ENCODE measurements at regions not wholly inside any gene's neighbourhood (a gene's known extent, or its start where the extent isn't known, plus 50 kb on each side); places are given as distances from the start of the nearest gene placed in this dataset.
"Not testable (repeated sequence)": the region's sequence is repeated elsewhere in the genome, so short reads cannot be mapped to it uniquely, and the experiment has no call there.

DNA sequence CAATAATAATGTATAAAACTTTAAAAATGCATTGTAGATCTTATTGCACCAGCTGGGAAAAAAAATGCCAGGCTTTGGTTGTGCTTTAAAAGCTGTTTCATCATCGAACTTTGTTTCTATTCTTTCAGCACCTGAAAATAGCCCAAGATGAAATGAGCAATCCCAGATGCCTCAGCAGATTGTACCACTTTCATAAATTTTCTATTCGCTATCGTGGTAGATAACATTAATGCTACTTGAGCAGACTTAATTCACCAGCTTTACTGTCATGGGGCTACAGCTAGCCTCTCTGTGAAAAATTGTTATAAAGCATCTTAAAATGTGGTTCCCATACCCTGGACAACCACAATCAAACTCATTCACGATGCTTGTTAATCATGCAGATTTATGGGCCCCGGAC, 599.6 kb upstream of the HS3ST1 start:
- no peak for DNase-seq

- DNase-seq = no peak
These were observed 593.7 kb upstream of the HS3ST1 start for GRCh38 chr4:12022409-12022808.

- DNase-seq = no peak
These were observed 588.0 kb upstream of the HS3ST1 start for GRCh38 chr4:12016729-12017128.

DNA sequence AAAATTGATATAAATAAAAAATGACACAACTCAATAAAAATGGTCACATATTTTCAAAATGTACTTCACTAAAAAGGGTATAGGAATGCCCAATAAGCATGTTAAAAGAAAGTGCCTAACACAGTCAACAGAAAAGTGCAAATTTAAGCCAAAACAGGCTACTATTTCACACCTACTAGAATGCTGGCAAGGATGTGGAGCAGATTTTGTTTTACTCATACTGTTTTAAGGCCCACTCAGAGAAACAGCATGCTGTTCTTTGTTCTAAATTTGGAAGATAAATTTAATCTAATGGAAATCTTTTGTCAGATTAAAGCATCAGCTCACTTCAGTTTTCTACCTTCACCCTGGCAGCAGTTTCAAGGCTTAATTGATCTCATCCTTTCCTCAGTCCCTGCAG, 576.8 kb upstream of the HS3ST1 start:
- DNase-seq = no peak

DNA sequence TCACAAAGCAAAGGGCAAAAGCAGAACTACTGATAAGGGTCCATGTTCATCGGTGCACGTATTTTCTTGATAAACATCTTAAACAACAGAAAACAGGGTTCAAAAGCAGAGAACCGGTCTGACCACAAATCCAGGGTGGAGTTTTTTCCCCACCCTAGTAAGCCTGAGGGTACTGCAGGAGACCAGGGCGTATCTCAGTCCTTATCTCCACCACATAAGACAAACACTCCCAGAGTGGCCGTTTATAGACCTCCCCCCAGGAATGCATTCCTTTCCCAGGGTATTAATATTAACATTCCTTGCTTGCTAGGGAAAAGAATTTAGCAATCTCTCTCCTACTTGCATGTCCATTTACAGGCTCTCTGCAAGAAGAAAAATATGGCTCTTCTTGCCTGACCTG, 567.9 kb upstream of the HS3ST1 start:
- DNase-seq = not testable (repeated sequence)

DNA sequence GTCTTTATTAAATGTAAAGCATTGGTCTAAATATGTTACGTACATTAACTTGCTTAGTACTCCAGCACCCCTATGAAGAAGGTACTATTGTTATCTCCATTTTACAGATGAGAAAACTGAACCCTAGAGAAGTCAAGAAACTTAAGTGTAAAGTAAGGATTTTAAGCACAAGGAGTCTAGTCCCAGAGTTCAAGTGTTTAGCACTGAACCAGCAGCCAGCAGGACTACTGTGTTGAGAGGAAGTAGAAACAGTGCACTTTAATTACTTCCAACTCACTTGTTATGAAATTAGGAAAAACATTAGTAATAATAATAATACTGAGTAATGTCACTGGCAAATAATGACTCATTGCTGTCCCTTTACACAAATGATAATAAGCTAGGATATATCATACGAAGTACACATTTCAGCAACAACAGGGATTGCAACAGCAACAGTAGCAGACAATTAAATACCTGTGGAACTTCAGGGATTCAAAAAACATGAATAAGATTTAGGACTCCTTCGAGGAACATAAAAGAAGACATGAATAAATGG, 548.1 kb upstream of the HS3ST1 start:
- DNase-seq = no peak

- no peak for DNase-seq
These were observed 544.6 kb upstream of the HS3ST1 start for GRCh38 chr4:11973270-11973669.

DNA sequence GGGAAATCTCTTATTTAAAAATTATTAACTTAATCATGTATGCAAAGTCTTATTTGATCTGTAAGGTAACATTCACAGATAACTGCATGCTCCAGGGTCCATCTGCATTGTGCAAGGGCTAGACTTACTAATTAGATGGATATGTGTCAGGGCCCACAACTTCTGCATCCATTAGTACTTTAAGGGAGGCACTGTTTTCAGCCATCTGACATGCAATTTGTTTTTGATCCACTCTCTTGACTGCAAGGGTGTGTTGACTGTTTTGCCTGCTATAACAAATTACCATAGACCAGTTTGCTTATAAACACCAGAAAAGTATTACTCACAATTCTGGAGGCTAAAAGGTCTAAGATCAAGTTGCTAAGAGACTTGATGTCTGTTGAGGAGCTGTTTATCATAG, 542.1 kb upstream of the HS3ST1 start:
- no peak for DNase-seq

- no peak for DNase-seq
These were observed 538.1 kb upstream of the HS3ST1 start for GRCh38 chr4:11966782-11967181.

GRCh38 chr4:11954093-11954492, 525.4 kb upstream of the HS3ST1 start:
- no peak for DNase-seq

GRCh38 chr4:11949355-11949754, 520.7 kb upstream of the HS3ST1 start:
- no peak for DNase-seq

GRCh38 chr4:11947629-11948028, 518.9 kb upstream of the HS3ST1 start:
- not testable (repeated sequence) for DNase-seq

GRCh38 chr4:11937941-11938340, 509.2 kb upstream of the HS3ST1 start:
- no peak for DNase-seq

DNA sequence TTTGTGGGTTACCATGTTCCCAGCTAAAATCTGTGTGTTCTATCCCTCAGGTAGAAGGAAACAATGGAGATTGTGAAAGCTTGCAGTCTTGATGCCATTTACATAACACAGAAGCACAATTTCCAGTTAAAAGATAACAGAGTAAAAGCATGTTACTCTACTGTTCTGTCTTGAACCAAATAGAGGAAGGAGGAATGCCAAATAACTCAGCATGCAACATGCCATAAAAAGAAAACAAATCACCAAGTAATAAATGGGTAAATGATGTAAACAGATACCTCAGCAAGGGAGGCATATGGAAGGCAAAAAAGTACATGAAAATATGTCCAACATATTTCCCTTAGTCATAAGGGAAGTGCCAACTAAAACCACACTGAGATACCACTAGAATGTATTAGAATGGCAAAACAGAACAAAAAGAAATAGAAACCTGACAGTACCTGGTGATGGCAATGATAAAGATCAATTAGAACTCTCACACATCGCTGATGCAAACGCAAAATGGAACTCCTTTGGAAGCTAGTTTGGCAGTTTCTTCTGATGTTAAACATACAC, 502.6 kb upstream of the HS3ST1 start:
- DNase-seq = no peak

DNA sequence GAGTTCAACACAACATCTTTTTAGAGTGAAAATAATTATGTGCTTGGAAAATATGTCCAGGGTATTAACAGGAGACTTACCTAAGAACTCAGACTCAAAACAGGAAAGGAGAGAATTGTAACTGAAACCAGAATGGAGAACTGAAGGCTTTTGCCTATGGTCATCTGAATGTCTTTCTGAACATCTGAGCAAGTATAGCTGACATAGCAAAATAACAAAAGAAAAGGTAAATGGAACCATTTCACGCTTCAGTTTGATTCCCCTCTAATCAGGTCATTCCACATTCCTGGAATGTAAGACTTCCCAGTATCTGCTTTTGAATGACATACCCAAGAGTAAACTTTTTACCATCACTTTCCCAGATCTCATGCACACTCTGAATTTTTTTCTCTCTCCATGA, 500.4 kb upstream of the HS3ST1 start:
- no peak for DNase-seq

- DNase-seq = no peak
These were observed 490.6 kb upstream of the HS3ST1 start for GRCh38 chr4:11919316-11919715.

DNA sequence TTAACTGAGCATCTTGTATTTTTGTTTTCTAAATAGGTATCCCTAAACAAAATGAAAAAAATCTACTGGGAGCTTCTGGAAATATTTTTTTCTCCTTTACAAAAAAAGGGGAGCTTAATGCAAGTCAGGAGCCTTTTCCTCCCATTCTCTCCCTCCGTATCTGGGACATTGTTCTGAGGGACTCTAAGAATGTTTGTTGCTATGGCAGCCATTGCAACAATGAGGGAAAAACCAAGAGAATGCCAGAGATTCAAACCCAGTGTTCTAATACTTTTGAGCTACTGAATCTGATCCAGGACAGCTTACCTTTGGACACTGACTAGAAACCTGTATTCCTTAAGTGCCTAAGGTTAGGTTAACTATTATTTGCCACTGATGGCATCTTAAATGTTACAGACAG, 485.7 kb upstream of the HS3ST1 start:
- no peak for DNase-seq

GRCh38 chr4:11912886-11913285, 484.2 kb upstream of the HS3ST1 start:
- DNase-seq = no peak

- DNase-seq = no peak
These were observed 482.1 kb upstream of the HS3ST1 start for GRCh38 chr4:11910812-11911211.

DNA sequence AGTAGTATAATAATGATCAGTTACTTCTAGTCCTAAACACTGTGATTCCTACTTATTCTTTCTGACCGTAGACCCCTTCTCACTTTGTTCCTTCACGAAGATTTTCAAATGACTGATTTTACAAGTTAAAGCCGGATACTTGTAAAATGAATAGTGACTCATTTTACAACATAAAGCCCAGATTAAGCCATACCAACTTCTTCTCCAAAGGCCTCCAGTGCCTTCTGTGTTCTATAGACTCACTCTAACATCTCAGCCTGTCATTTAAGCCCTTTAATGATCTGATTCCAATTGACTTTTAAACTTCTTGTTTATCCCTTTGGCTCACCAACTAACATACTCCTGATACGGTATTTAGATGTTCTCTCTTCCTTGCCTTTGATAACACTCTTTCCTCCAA, 480.0 kb upstream of the HS3ST1 start:
- no peak for DNase-seq

GRCh38 chr4:11908205-11908604, 479.5 kb upstream of the HS3ST1 start:
- no peak for DNase-seq

GRCh38 chr4:11904846-11905739, 476.4 kb upstream of the HS3ST1 start:
- no peak for DNase-seq

- no peak for DNase-seq
These were observed 475.4 kb upstream of the HS3ST1 start for GRCh38 chr4:11904117-11904535.

GRCh38 chr4:11901089-11901488, 472.4 kb upstream of the HS3ST1 start:
- DNase-seq = no peak
